GM18873 (cell line): ENCODE measurements at regions not wholly inside any gene's neighbourhood (a gene's known extent, or its start where the extent isn't known, plus 50 kb on each side); places are given as distances from the start of the nearest gene placed in this dataset.

Experiments used
- ATAC-seq: cut with Tn5 transposase; IDR thresholded peaks from one replicate; pipeline ENCODE4 v1.9.1; 2021; ENCODE audit warnings: mild to moderate bottlenecking, moderate library complexity, moderate number of reproducible peaks; ENCODE audit not compliant: unreplicated experiment, low FRiP score

GRCh38 chr7:46247664-46248063 lies 326.6 kb upstream of the IGFBP3 start:
- ATAC-seq, result no peak

- no peak for ATAC-seq
Observed at GRCh38 chr7:46245586-46246111, 324.6 kb upstream of the IGFBP3 start.

GRCh38 chr7:46244757-46245156 lies 323.7 kb upstream of the IGFBP3 start:
- no peak for ATAC-seq

GRCh38 chr7:46243406-46243805 lies 322.3 kb upstream of the IGFBP3 start:
- ATAC-seq, result no peak

- no peak for ATAC-seq
Observed at GRCh38 chr7:46239846-46240245, 318.8 kb upstream of the IGFBP3 start.

GRCh38 chr7:46237466-46237865 lies 316.4 kb upstream of the IGFBP3 start:
- no peak for ATAC-seq

- ATAC-seq, result peak; percentile 75
Observed at GRCh38 chr7:46233585-46234329, 312.7 kb upstream of the IGFBP3 start.

- ATAC-seq, result no peak
Observed at GRCh38 chr7:46230990-46231305, 309.9 kb upstream of the IGFBP3 start.

GRCh38 chr7:46230298-46230989 lies 309.4 kb upstream of the IGFBP3 start:
- ATAC-seq, result no peak

- no peak for ATAC-seq
Observed at GRCh38 chr7:46229409-46229808, 308.3 kb upstream of the IGFBP3 start.

GRCh38 chr7:46226860-46227259 lies 305.8 kb upstream of the IGFBP3 start:
- ATAC-seq, result no peak

GRCh38 chr7:46224363-46224762 lies 303.3 kb upstream of the IGFBP3 start:
- no peak for ATAC-seq

GRCh38 chr7:46220066-46220630 lies 299.1 kb upstream of the IGFBP3 start:
- ATAC-seq, result no peak

GRCh38 chr7:46218461-46219200 lies 297.6 kb upstream of the IGFBP3 start:
- no peak for ATAC-seq

GRCh38 chr7:46215987-46216567 lies 295.0 kb upstream of the IGFBP3 start:
- ATAC-seq, result no peak

- no peak for ATAC-seq
Observed at GRCh38 chr7:46214526-46214925, 293.5 kb upstream of the IGFBP3 start.

- no peak for ATAC-seq
Observed at GRCh38 chr7:46213154-46213537, 292.1 kb upstream of the IGFBP3 start.

- ATAC-seq, result no peak
Observed at GRCh38 chr7:46212425-46213153, 291.5 kb upstream of the IGFBP3 start.

GRCh38 chr7:46210467-46210866 lies 289.4 kb upstream of the IGFBP3 start:
- no peak for ATAC-seq
